Epithelial cell of esophagus (primary cell): ENCODE measurements at regions not wholly inside any gene's neighbourhood (a gene's known extent, or its start where the extent isn't known, plus 50 kb on each side); places are given as distances from the start of the nearest gene placed in this dataset.

Source experiments
- DNase-seq: peaks from one replicate; pipeline ENCODE4 v3.0.0; 2010; ENCODE audit warnings: low read depth
- H3K4me3 ChIP-seq: 2 replicates; pipeline ENCODE4 v1.5.1; 2011; ENCODE audit warnings: mild to moderate bottlenecking, low read length, control low read depth
- CTCF ChIP-seq: IDR thresholded peaks from 2 replicates; pipeline ENCODE4 v1.5.1; 2011; ENCODE audit warnings: low read depth, mild to moderate bottlenecking, low read length, control low read depth, inconsistent platforms; ENCODE audit not compliant: insufficient read depth; ENCODE audit errors: missing control alignments

GRCh38 chr10:21095073-21095472 lies 198.0 kb upstream of the NEBL start:
- no peak for DNase-seq
- no peak overlapping the region for H3K4me3 ChIP-seq
- TF ChIP-seq CTCF, result no peak

DNA sequence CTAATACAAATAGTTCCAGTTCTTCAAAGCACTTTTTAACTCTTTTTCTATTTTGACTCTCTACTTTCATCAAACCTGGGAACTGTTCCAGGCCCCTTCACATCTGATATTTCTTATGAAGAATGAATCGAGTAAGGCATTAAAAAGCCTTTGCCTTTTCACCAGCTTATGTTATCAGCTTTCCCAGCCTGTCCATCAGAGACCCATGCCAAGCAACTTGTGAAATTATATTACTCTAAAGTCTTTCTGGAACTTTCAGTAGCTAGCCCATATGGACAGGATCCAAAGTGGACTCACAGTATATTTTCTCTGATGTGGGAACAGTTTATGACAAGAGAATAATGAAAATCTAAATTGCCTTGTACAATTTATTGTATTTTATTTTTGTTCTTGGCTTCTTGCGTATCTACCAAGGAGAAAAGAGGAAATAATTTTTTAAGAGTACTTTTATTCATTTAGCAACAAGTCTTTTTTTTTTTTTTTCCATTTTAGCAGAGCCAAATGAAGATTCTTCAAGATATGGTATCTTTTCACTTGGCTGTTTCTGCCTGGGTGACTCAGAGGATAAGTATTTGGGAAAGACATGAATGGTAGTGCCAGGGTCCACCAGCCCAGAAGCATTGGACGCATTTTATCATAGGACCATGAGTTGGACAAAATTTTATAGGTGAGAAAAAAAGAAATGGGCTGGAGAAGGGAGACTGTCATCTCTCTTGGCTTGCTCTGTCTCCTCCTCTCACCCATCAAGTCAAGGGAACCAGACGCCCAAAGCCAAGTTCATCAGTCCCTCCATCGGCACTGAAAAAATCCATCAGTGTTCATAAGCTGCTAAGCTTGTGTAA lies 195.8 kb upstream of the NEBL start:
- no peak overlapping the region for H3K4me3 ChIP-seq
- DNase-seq, result peak; percentile 4
- TF ChIP-seq CTCF, result no peak

DNA sequence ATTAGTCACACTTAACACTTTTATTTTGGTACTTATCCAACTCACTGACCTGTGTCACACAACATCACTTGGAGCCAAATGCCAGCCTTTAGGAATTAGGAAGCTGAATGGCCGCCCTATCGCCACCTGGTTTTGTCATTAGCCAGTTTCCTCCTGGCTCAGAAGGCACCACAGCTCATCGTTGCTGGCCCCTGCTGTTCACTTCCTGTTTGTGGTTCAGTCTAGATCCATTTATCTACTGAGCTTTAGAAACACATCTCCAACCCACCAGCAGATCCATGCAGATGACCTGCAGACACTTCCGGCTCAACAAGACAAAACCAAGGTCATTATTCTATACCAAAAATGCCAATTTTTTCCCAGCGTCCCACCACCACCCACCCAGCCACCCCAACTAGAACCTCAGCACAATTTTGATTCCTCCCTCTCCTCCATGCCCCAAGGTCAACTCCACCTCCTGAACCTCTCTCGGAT lies 193.5 kb upstream of the NEBL start:
- H3K4me3 ChIP-seq, result no peak overlapping the region
- DNase-seq, result no peak
- no peak for TF ChIP-seq CTCF

- TF ChIP-seq CTCF, result no peak
- no peak overlapping the region for H3K4me3 ChIP-seq
- DNase-seq, result no peak
Observed at GRCh38 chr10:21087476-21087875, 190.4 kb upstream of the NEBL start.

DNA sequence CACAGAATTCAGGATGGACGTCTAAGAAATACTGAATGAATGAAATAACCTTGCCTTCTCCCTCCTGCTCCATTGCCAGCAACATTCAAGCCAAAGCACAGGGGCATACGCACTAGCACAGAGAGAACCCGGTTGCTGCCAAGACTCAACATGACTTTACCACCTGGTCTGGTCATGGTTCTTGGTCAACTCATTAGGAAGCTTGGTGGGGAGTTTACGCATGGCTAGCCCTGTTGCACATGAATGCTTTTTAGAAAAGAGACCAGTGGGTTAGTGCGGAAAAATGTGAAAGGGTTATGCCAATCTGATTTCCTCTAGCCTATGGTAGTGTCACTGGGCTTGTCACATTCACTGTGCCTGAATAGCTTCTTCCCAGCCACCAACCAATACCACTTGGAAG lies 187.6 kb upstream of the NEBL start:
- no peak for DNase-seq
- H3K4me3 ChIP-seq, result no peak overlapping the region
- TF ChIP-seq CTCF, result no peak

- TF ChIP-seq CTCF, result no peak
- peak; percentile 91 for DNase-seq
- no peak overlapping the region for H3K4me3 ChIP-seq
Observed at GRCh38 chr10:21083861-21084260, 186.8 kb upstream of the NEBL start.

GRCh38 chr10:21082206-21082605 lies 185.1 kb upstream of the NEBL start:
- no peak overlapping the region for H3K4me3 ChIP-seq
- no peak for DNase-seq
- no peak for TF ChIP-seq CTCF
